ENCODE measurements at regions not wholly inside any gene's neighbourhood (a gene's known extent, or its start where the extent isn't known, plus 50 kb on each side); places are given as distances from the start of the nearest gene placed in this dataset.

DNA sequence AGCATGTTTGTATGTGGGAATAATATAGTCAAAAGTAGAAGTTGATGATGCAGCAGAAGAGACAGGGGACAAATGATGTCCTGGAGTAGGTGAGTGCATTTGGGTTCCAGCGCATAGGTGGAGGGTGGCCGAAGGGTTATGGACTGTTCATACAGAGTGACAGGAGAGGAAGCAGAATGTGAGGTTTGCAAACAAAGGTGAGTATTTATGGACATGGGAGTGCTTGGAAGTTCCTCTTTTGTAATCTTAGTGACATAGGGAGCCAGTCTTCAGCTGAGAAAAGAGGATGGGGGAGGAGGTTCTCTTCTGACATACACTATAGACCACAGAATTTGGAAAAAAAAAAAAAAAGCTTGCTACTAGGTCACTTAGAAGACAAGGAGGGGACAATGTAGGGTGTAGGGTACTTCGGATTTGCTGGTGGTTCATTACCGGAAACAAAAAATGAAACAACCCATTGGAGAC lies 331.6 kb downstream of the DLEU7 start:
- peaks cover 0 to 4% of the 10 kb centered on the region in 2 donors for H3K4me1 ChIP-seq
- peak overlapping the region; percentile 72 to 78 for H3K27ac ChIP-seq
- H3K4me3 ChIP-seq, result peak overlapping the region; percentile 46 to 58
- intact Hi-C loops (cut with DNase I), result no loop called here
- no peaks in the 10 kb centered on the region for H3K36me3 ChIP-seq
- H3K27me3 ChIP-seq, result no peaks in the 10 kb centered on the region
- peaks cover 0 to 6% of the 10 kb centered on the region in 2 donors for H3K9me3 ChIP-seq
- TF ChIP-seq, protein P1, sequence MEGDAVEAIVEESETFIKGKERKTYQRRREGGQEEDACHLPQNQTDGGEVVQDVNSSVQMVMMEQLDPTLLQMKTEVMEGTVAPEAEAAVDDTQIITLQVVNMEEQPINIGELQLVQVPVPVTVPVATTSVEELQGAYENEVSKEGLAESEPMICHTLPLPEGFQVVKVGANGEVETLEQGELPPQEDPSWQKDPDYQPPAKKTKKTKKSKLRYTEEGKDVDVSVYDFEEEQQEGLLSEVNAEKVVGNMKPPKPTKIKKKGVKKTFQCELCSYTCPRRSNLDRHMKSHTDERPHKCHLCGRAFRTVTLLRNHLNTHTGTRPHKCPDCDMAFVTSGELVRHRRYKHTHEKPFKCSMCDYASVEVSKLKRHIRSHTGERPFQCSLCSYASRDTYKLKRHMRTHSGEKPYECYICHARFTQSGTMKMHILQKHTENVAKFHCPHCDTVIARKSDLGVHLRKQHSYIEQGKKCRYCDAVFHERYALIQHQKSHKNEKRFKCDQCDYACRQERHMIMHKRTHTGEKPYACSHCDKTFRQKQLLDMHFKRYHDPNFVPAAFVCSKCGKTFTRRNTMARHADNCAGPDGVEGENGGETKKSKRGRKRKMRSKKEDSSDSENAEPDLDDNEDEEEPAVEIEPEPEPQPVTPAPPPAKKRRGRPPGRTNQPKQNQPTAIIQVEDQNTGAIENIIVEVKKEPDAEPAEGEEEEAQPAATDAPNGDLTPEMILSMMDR (IDR thresholded peaks at IDR 0.05), result no peak
- DNase-seq (ENCODE audit: low spot score in 2 of 2), result no peak

DNA sequence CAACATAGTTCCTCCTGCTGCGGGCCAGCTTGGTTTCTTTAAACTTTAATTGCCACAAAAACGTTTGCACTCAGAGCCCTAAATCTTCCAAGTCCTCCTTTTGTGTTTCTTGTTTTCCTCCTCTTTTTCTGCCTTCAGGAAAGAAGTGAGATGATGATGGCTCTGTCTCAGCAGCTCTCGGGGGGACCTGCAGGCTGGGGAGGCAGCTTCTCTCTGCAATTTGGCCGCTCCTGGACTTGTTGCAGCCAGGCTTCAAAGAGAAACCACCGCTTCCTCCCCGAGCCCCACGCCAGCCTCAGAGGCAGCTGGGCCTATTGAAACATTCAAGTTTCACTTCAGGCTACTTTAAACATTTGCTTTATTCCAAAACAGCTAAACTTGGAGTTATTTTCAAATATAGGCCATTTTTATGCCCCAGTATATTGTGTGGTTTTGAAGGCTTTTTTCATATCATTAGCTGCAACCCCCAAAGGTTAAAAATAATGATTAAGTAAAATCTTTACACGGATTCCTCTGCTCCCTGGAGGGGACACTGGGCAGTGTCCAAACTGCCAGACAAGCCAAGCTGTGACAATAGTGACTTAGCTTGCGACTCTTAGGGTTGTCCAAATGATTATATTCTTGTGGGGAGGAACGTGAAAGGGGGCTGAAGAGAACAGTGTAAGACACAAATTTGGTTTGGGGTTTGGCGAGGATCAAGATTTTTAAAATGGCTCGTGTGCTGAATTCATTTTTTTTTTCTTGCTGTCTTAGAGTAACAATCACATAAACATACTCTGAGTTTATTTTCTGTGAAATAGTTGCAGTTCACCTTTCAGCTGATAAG lies 330.8 kb downstream of the DLEU7 start:
- H3K36me3 ChIP-seq, result no peaks in the 10 kb centered on the region
- peaks cover 0 to 6% of the 10 kb centered on the region in 2 donors for H3K9me3 ChIP-seq
- peak in 1 of 2 donors; percentile 79 for DNase-seq (ENCODE audit: low spot score in 2 of 2)
- TF ChIP-seq, protein P1 (IDR thresholded peaks at IDR 0.05), result peak in 1 of 3 experiments; percentile 8
- peaks cover 0 to 4% of the 10 kb centered on the region in 2 donors for H3K4me1 ChIP-seq
- no peaks in the 10 kb centered on the region for H3K27me3 ChIP-seq
- intact Hi-C loops (cut with DNase I), result no loop called here
- peak overlapping the region; percentile 46 to 58 for H3K4me3 ChIP-seq
- H3K27ac ChIP-seq, result peak overlapping the region; percentile 72 to 78

DNA sequence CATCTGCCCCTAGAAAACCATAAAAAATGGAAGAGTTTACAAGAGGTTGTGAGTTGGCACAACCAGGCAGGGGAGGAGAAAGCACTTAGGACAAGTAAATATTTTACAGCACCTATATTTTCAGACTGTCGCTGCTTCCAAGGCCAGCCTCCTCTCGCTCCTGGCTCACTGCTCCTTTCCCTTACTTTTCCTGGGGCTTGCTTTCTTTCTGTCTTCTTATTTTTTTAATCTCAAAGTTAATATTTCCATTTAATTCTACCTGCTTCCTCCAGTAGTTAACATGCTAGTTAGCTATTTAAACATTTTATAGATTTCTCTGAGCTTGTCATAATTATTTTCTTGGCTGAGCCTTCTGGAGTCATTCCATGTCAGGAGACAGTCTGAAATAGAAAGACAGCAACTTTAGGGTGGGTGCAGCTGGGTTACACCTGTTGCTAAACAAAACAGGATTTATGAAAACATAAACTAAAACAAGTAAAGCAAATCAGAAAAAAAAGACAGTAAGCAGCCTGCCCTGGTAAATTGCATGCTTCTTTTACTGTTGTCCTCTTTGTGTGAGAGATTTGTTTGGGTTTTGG lies 330.1 kb downstream of the DLEU7 start:
- Histone ChIP-seq H3K4me3 (peak overlapping the region in 1 of 2 donors; percentile 58), H3K27ac (peak overlapping the region; percentile 72 to 78), H3K4me1 (peaks cover 0 to 4% of the 10 kb centered on the region in 2 donors), H3K36me3 (no peaks in the 10 kb centered on the region), H3K9me3 (peaks cover 0 to 6% of the 10 kb centered on the region in 2 donors), H3K27me3 (no peaks in the 10 kb centered on the region)
- TF ChIP-seq, protein P1 (IDR thresholded peaks at IDR 0.05), result no peak
- no peak for DNase-seq (ENCODE audit: low spot score in 2 of 2)
- intact Hi-C loops (cut with DNase I), result no loop called here

DNA sequence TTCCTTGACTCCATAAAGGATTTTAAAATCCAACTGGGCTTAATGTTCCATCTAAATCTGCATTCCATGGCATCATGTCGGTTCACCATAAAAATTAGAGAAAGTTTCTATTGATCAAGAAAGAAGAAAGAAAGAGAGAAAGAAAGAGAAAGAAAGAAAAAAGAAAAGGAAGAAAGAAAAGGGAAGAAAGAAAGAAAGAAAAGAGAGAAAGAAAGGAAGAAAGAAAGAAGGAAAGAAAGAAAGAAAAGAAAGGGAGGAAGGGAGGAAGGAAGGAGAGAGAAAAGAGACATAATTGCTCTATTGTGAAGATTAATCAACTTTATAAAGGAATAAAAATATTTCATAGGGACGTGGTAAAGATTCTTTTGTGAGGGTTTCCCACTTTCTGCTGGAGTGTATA lies 329.2 kb downstream of the DLEU7 start:
- intact Hi-C loops (cut with DNase I), result no loop called here

DNA sequence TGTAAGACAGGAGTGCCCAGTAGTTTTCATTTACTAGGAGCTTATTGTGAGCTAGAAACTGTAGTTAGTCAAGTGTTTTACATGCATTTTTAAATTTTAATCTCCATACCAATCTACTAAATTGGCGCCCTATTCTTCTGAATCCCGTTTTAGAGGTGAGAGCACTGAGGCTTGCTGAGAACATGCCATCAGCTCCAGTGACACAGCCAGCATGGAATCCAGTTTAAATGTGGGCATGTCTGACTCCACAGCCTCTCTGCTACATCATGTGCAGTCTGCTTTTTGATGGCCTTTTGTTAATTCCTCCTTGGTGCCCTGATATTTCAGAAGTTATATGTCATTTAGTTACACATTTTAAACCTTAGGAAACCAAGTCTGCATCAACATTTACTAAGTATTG lies 325.4 kb downstream of the DLEU7 start:
- Histone ChIP-seq H3K27ac (no peak overlapping the region), H3K36me3 (no peaks in the 10 kb centered on the region), H3K27me3 (no peaks in the 10 kb centered on the region), H3K4me3 (no peak overlapping the region), H3K4me1 (peaks cover 0 to 9% of the 10 kb centered on the region in 2 donors), H3K9me3 (no peaks in the 10 kb centered on the region)
- intact Hi-C loops (cut with DNase I), result no loop called here
- DNase-seq (ENCODE audit: low spot score in 2 of 2), result no peak
- TF ChIP-seq, protein P1 (IDR thresholded peaks at IDR 0.05), result no peak

More for the DNA sequence above, 329.2 kb downstream of the DLEU7 start:
- Histone ChIP-seq H3K4me3 (no peak overlapping the region), H3K36me3 (no peaks in the 10 kb centered on the region), H3K27me3 (no peaks in the 10 kb centered on the region), H3K27ac (no peak overlapping the region), H3K9me3 (no peaks in the 10 kb centered on the region), H3K4me1 (peaks cover 0 to 4% of the 10 kb centered on the region in 2 donors)
- TF ChIP-seq, protein P1 (IDR thresholded peaks at IDR 0.05), result no peak
- no peak for DNase-seq (ENCODE audit: low spot score in 2 of 2)
